Medulla oblongata (tissue), 1 donor: ENCODE measurements at regions not wholly inside any gene's neighbourhood (a gene's known extent, or its start where the extent isn't known, plus 50 kb on each side); places are given as distances from the start of the nearest gene placed in this dataset.
"Not testable (repeated sequence)": the region's sequence is repeated elsewhere in the genome, so short reads cannot be mapped to it uniquely, and the experiment has no call there.

Experiments
- DNase-seq: peaks from one replicate; pipeline ENCODE4 v3.0.0-alpha.2; 2015; ENCODE audit errors: extremely low spot score

GRCh38 chr1:245062741-245063305, 92.0 kb upstream of the KIF26B start:
- DNase-seq, result no peak

- DNase-seq, result not testable (repeated sequence)
Measured at GRCh38 chr1:245061808-245062207, 93.0 kb upstream of the KIF26B start.

GRCh38 chr1:245060684-245061374, 94.0 kb upstream of the KIF26B start:
- DNase-seq, result no peak

GRCh38 chr1:245059806-245060424, 94.9 kb upstream of the KIF26B start:
- DNase-seq, result no peak

GRCh38 chr1:245058882-245059281, 95.9 kb upstream of the KIF26B start:
- no peak for DNase-seq

GRCh38 chr1:245058436-245058835, 96.3 kb upstream of the KIF26B start:
- DNase-seq, result no peak

- DNase-seq, result no peak
Measured at GRCh38 chr1:245056913-245057312, 97.9 kb upstream of the KIF26B start.

GRCh38 chr1:245056296-245056695, 98.5 kb upstream of the KIF26B start:
- not testable (repeated sequence) for DNase-seq

- DNase-seq, result no peak
Measured at GRCh38 chr1:245055752-245056151, 99.0 kb upstream of the KIF26B start.

GRCh38 chr1:245054507-245055270, 100.1 kb upstream of the KIF26B start:
- peak; percentile 40 for DNase-seq

- DNase-seq, result peak; percentile 68
Measured at GRCh38 chr1:245054105-245054504, 100.7 kb upstream of the KIF26B start.

GRCh38 chr1:245052258-245052657, 102.5 kb upstream of the KIF26B start:
- no peak for DNase-seq

- peak; percentile 60 for DNase-seq
Measured at GRCh38 chr1:245051349-245052221, 103.2 kb upstream of the KIF26B start.

GRCh38 chr1:245046769-245047168, 108.0 kb upstream of the KIF26B start:
- no peak for DNase-seq

GRCh38 chr1:245046315-245046714, 108.5 kb upstream of the KIF26B start:
- no peak for DNase-seq

- DNase-seq, result peak; percentile 63
Measured at GRCh38 chr1:245045087-245045881, 109.5 kb upstream of the KIF26B start.

- DNase-seq, result no peak
Measured at GRCh38 chr1:245043611-245043940, 111.2 kb upstream of the KIF26B start.

- no peak for DNase-seq
Measured at GRCh38 chr1:245041058-245041698, 113.6 kb upstream of the KIF26B start.

- no peak for DNase-seq
Measured at GRCh38 chr1:245039196-245039595, 115.6 kb upstream of the KIF26B start.

- DNase-seq, result no peak
Measured at GRCh38 chr1:245036102-245036501, 118.7 kb upstream of the KIF26B start.
